ENCODE measurements at regions not wholly inside any gene's neighbourhood (a gene's known extent, or its start where the extent isn't known, plus 50 kb on each side); places are given as distances from the start of the nearest gene placed in this dataset. TPM values are rescaled to one million over a fixed set of nuclear protein-coding genes. Genes with fewer than 3 reads are reported as not detected.

Small RNA genes in the stretch of these regions (small RNA-seq; reads per million reads assigned to genes)
- gene AL714022.1 (ENCODE audit: insufficient read depth), result not detected
